ENCODE measurements at regions not wholly inside any gene's neighbourhood (a gene's known extent, or its start where the extent isn't known, plus 50 kb on each side); places are given as distances from the start of the nearest gene placed in this dataset.
A peak's percentile ranks its signal among the peaks of the same experiment; 100 is the strongest.

- DNase-seq: no peak
These were observed 52.5 kb upstream of the NEDD4L start for GRCh38 chr18:57991552-57991951.

GRCh38 chr18:57989536-57989935 is 54.5 kb upstream of the NEDD4L start:
- DNase-seq: no peak

- DNase-seq: no peak
These were observed 59.4 kb upstream of the NEDD4L start for GRCh38 chr18:57984490-57985115.

- no peak for DNase-seq
These were observed 60.1 kb upstream of the NEDD4L start for GRCh38 chr18:57983965-57984364.

- DNase-seq: no peak
These were observed 60.6 kb upstream of the NEDD4L start for GRCh38 chr18:57983472-57983871.

- no peak for DNase-seq
These were observed 61.5 kb upstream of the NEDD4L start for GRCh38 chr18:57982372-57983021.

- no peak for DNase-seq
These were observed 62.6 kb upstream of the NEDD4L start for GRCh38 chr18:57981308-57982028.

- no peak for DNase-seq
These were observed 63.3 kb upstream of the NEDD4L start for GRCh38 chr18:57980573-57981307.

- no peak for DNase-seq
These were observed 67.7 kb upstream of the NEDD4L start for GRCh38 chr18:57976230-57976773.

GRCh38 chr18:57975805-57976204 is 68.2 kb upstream of the NEDD4L start:
- no peak for DNase-seq

- no peak for DNase-seq
These were observed 69.3 kb upstream of the NEDD4L start for GRCh38 chr18:57974585-57975265.

- DNase-seq: no peak
These were observed 70.1 kb upstream of the NEDD4L start for GRCh38 chr18:57973889-57974288.

- peak in 1 of 58 donors; percentile 7 for DNase-seq
These were observed 73.5 kb upstream of the NEDD4L start for GRCh38 chr18:57970356-57971095.

GRCh38 chr18:57969824-57970223 is 74.2 kb upstream of the NEDD4L start:
- DNase-seq: no peak

- no peak for DNase-seq
These were observed 78.8 kb upstream of the NEDD4L start for GRCh38 chr18:57965246-57965645.

- no peak for DNase-seq
These were observed 82.0 kb upstream of the NEDD4L start for GRCh38 chr18:57961876-57962505.

GRCh38 chr18:57961411-57961810 is 82.6 kb upstream of the NEDD4L start:
- DNase-seq: no peak

- DNase-seq: peak in 5 of 58 donors; percentile 1 to 28 (median 5)
These were observed 84.7 kb upstream of the NEDD4L start for GRCh38 chr18:57959278-57959677.

- no peak for DNase-seq
These were observed 86.8 kb upstream of the NEDD4L start for GRCh38 chr18:57957210-57957609.

GRCh38 chr18:57956491-57956890 is 87.5 kb upstream of the NEDD4L start:
- no peak for DNase-seq
